ENCODE measurements at regions not wholly inside any gene's neighbourhood (a gene's known extent, or its start where the extent isn't known, plus 50 kb on each side); places are given as distances from the start of the nearest gene placed in this dataset.

- no peak for TF ChIP-seq CTCF (IDR thresholded peaks at IDR 0.05)
- TF ChIP-seq POLR2A (IDR thresholded peaks at IDR 0.05), result no peak
- Histone ChIP-seq H3K9me3 (no peaks in the 10 kb centered on the region), H3K36me3 (no peaks in the 10 kb centered on the region), H3K4me1 (peaks cover 0 to 13% (median 2%) of the 10 kb centered on the region in 12 donors), H3K4me3 (no peak overlapping the region), H3K27me3 (peaks cover 0 to 59% (median 12%) of the 10 kb centered on the region in 9 donors), H3K27ac (no peak overlapping the region)
- no peak for ATAC-seq
- DNase-seq, result no peak
- WGBS, 4 donors, result 58 to 75% (median 72%) methylated on average over 5 of the region's 5 CpGs
- intact Hi-C loops (cut with DNase I), result no loop called here
Observed at GRCh38 chr15:77693576-77693975, 60.9 kb upstream of the LINGO1 start.

GRCh38 chr15:77692614-77693013 lies 59.9 kb upstream of the LINGO1 start:
- no peak for DNase-seq
- Histone ChIP-seq H3K36me3 (no peaks in the 10 kb centered on the region), H3K27me3 (peaks cover 0 to 53% (median 12%) of the 10 kb centered on the region in 9 donors), H3K9me3 (no peaks in the 10 kb centered on the region), H3K4me3 (no peak overlapping the region), H3K27ac (no peak overlapping the region), H3K4me1 (peaks cover 0 to 13% (median 2%) of the 10 kb centered on the region in 12 donors)
- no peak for ATAC-seq
- intact Hi-C loops (cut with DNase I), result no loop called here
- 59 to 79% (median 66%) methylated on average over 10 to 11 of the region's 11 CpGs for WGBS, 4 donors
- TF ChIP-seq POLR2A (IDR thresholded peaks at IDR 0.05), result no peak
- TF ChIP-seq CTCF (IDR thresholded peaks at IDR 0.05), result no peak

DNA sequence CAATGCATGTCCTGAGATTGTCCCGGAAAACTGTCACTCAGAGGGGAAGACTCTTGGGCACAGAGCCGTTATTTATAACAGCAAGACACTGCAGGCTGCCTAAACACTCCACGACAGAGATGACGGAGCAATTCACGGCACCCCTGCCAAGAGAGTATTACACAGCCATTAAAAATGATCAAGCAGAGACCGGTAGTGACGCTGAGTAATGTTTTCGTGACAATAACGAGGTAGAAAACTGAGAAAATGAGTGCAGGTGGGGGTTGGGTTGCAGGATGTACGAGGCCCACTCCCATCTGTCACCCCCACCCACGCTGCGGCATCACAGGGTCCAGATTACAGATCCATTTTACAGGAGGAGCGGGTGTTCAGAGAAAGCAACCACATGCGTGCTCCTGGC lies 58.9 kb upstream of the LINGO1 start:
- TF ChIP-seq CTCF (IDR thresholded peaks at IDR 0.05), result no peak
- TF ChIP-seq POLR2A (IDR thresholded peaks at IDR 0.05), result no peak
- Histone ChIP-seq H3K27ac (no peak overlapping the region), H3K36me3 (no peaks in the 10 kb centered on the region), H3K4me3 (no peak overlapping the region), H3K27me3 (peaks cover 0 to 45% (median 9%) of the 10 kb centered on the region in 9 donors), H3K4me1 (peaks cover 0 to 9% (median 2%) of the 10 kb centered on the region in 12 donors), H3K9me3 (no peaks in the 10 kb centered on the region)
- no peak for ATAC-seq
- no peak for DNase-seq
- 76 to 77% (median 77%) methylated on average over 14 of the region's 14 CpGs for WGBS, 4 donors
- intact Hi-C loops (cut with DNase I), result no loop called here

GRCh38 chr15:77689821-77690220 lies 57.1 kb upstream of the LINGO1 start:
- Histone ChIP-seq H3K4me3 (no peak overlapping the region), H3K36me3 (no peaks in the 10 kb centered on the region), H3K27me3 (peaks cover 0 to 27% (median 6%) of the 10 kb centered on the region in 9 donors), H3K9me3 (no peaks in the 10 kb centered on the region), H3K27ac (no peak overlapping the region), H3K4me1 (no peaks in the 10 kb centered on the region)
- intact Hi-C loops (cut with DNase I), result no loop called here
- 61 to 77% (median 71%) methylated on average over 4 of the region's 4 CpGs for whole genome bisulfite sequencing, 4 donors
- no peak for TF ChIP-seq CTCF (IDR thresholded peaks at IDR 0.05)
- TF ChIP-seq POLR2A (IDR thresholded peaks at IDR 0.05), result no peak
- ATAC-seq (no peak), DNase-seq (no peak)

All from heart left ventricle (tissue), 16 donors.